Endothelial cell of umbilical vein (primary cell): ENCODE measurements at regions not wholly inside any gene's neighbourhood (a gene's known extent, or its start where the extent isn't known, plus 50 kb on each side); places are given as distances from the start of the nearest gene placed in this dataset.

ENCODE experiments used
- BruUV-seq: library from RNA; stranded (reverse); fragments of 400-500 nt; replicated peaks from 2 replicates; lab custom pipeline; 2021; lab: Mats Ljungman, UMichigan
- CTCF ChIA-PET: fragments of 300-600, 350-600 bp; sonication (Branson Sonifier 250); formaldehyde crosslinking; loops from one replicate; lab custom pipeline; 2021; ENCODE audit warnings: antibody characterized with exemption, inconsistent platforms; lab: Charles Lee
- POLR2A ChIA-PET: fragments of 300-600, 350-600 bp; sonication (Branson Sonifier 250); formaldehyde crosslinking; loops from one replicate; lab custom pipeline; 2021; ENCODE audit warnings: antibody characterized with exemption, inconsistent platforms; lab: Charles Lee
- DNase-seq: peaks from one replicate; pipeline ENCODE4 v3.0.0-alpha.2; 2011; ENCODE audit warnings: low read depth, low spot score
- FAIRE-seq: peaks from 2 replicates; lab custom pipeline; 2011; peaks lifted over from hg19 to GRCh38; lab: Jason Lieb, UNC
- H2AFZ ChIP-seq: 2 replicates; pipeline ENCODE4 v1.6.0; 2012; ENCODE audit warnings: low read depth, low read length, control low read depth, inconsistent platforms
- H3K27ac ChIP-seq: 2 replicates; pipeline ENCODE4 v1.5.1; 2011; ENCODE audit warnings: low read depth, mild to moderate bottlenecking, control low read depth, low read length, moderate library complexity; ENCODE audit not compliant: insufficient read depth
- H3K27me3 ChIP-seq, 2 experiments: 2 replicates each; pipeline versions ENCODE4 v1.6.0 to v1.6.1; 2011; ENCODE audit warnings: low read length in 2 of 2, mixed read lengths in 1 of 2; ENCODE audit not compliant: control insufficient read depth in 2 of 2, insufficient read depth in 2 of 2
- H3K36me3 ChIP-seq, 2 experiments: 2 replicates in 1 of 2; 3 replicates in 1 of 2; pipeline ENCODE4 v1.5.1; 2011; ENCODE audit warnings: low read length in 2 of 2, mild to moderate bottlenecking in 1 of 2, moderate library complexity in 1 of 2; ENCODE audit not compliant: control insufficient read depth in 2 of 2, insufficient read depth in 2 of 2; ENCODE audit errors: extremely low read depth in 1 of 2
- H3K4me1 ChIP-seq: 3 replicates; pipeline ENCODE4 v1.5.1; 2011; ENCODE audit warnings: mild to moderate bottlenecking, low read length; ENCODE audit not compliant: control insufficient read depth, insufficient read depth; ENCODE audit errors: extremely low read depth
- H3K4me2 ChIP-seq: 2 replicates; pipeline ENCODE4 v1.6.1; 2011; ENCODE audit warnings: low read length, control low read depth, mixed read lengths; ENCODE audit not compliant: insufficient read depth
- H3K4me3 ChIP-seq, 3 experiments: fragments of 200-600 bp in 1 of 3; sonication (generic), shearing (Covaris generic) in 1 of 3; replicated peaks in 1 of 3; 2 replicates each; pipeline ENCODE4 v1.5.1; 2011 to 2016; ENCODE audit warnings: control low read depth in 3 of 3, low read length in 3 of 3, mild to moderate bottlenecking in 2 of 3, inconsistent platforms in 1 of 3, low read depth in 1 of 3, moderate library complexity in 1 of 3; ENCODE audit not compliant: insufficient read depth in 1 of 3
- H3K79me2 ChIP-seq: 2 replicates; pipeline ENCODE4 v1.6.0; 2012; ENCODE audit warnings: low read length, inconsistent platforms; ENCODE audit not compliant: control insufficient read depth, insufficient read depth
- H3K9ac ChIP-seq: replicated peaks from 2 replicates; pipeline ENCODE3; 2011; ENCODE audit warnings: low read length, control low read depth; ENCODE audit not compliant: insufficient read depth; ENCODE audit errors: extremely low read depth
- H3K9me1 ChIP-seq: replicated peaks from 3 replicates; pipeline ENCODE4 v1.6.0; 2011; ENCODE audit warnings: mild to moderate bottlenecking, low read length; ENCODE audit not compliant: control insufficient read depth, insufficient read depth; ENCODE audit errors: extremely low read depth
- H3K9me3 ChIP-seq: replicated peaks from 2 replicates; pipeline ENCODE4 v1.5.1; 2012; ENCODE audit warnings: low read length, inconsistent platforms; ENCODE audit not compliant: control insufficient read depth, insufficient read depth
- H4K20me1 ChIP-seq: replicated peaks from 2 replicates; pipeline ENCODE3; 2011; ENCODE audit warnings: mild to moderate bottlenecking, low read length; ENCODE audit not compliant: control insufficient read depth, insufficient read depth; ENCODE audit errors: extremely low read depth
- CTCF ChIP-seq, 2 donors: IDR thresholded peaks; 1 replicate in 1 of 2; 2 replicates in 1 of 2; pipeline ENCODE4 v1.5.1; 2011; ENCODE audit warnings: low read length in 2 of 2, mild to moderate bottlenecking in 2 of 2, moderate library complexity in 2 of 2, control low read depth in 1 of 2, inconsistent platforms in 1 of 2, low read depth in 1 of 2; ENCODE audit not compliant: insufficient read depth in 1 of 2; ENCODE audit errors: extremely low read depth in 1 of 2
- EZH2 ChIP-seq: IDR thresholded peaks from 2 replicates; pipeline ENCODE4 v1.6.1; 2012; ENCODE audit warnings: borderline replicate concordance, low read depth, mild to moderate bottlenecking, moderate library complexity, low read length, inconsistent platforms; ENCODE audit not compliant: severe bottlenecking
- FOS ChIP-seq: IDR thresholded peaks from 2 replicates; pipeline ENCODE4 v1.6.1; 2011; ENCODE audit warnings: mild to moderate bottlenecking, low read length, moderate library complexity, borderline replicate concordance; ENCODE audit not compliant: insufficient read depth
- GATA2 ChIP-seq: IDR thresholded peaks from 2 replicates; pipeline ENCODE4 v1.7.0; 2011; ENCODE audit warnings: low read depth, mild to moderate bottlenecking, moderate library complexity, mixed read lengths, low read length; ENCODE audit not compliant: insufficient read length, insufficient read depth
- JUN ChIP-seq: IDR thresholded peaks from 2 replicates; pipeline ENCODE4 v1.6.1; 2011; ENCODE audit warnings: borderline replicate concordance, low read depth; ENCODE audit not compliant: insufficient read length, insufficient read depth
- MAX ChIP-seq: IDR thresholded peaks from 2 replicates; pipeline ENCODE4 v1.6.1; 2011; ENCODE audit not compliant: insufficient read depth, insufficient read length
- MYC ChIP-seq: IDR thresholded peaks from one replicate; pipeline ENCODE4 v1.6.1; 2011; ENCODE audit warnings: mild to moderate bottlenecking, low read depth, low read length
- POLR2A ChIP-seq: IDR thresholded peaks from 2 replicates; pipeline ENCODE4 v1.6.1; 2012; ENCODE audit warnings: low read depth, mild to moderate bottlenecking, control low read depth, low read length
- POLR2AphosphoS5 ChIP-seq: IDR thresholded peaks from 2 replicates; pipeline ENCODE4 v1.6.1; 2012; ENCODE audit warnings: low read depth, mild to moderate bottlenecking, control low read depth, low read length, moderate library complexity; ENCODE audit not compliant: insufficient read depth
- dilution Hi-C: fragments of 300-500 bp; cut with MboI; formaldehyde crosslinking; loops from one replicate; pipeline ENCODE4 v1.15.0; 2019; ENCODE audit warnings: low sequenced_read_pairs; ENCODE audit not compliant: extremely low pct_ligation_motif_present
- intact Hi-C: fragments of 100-400 bp; cut with micrococcal nuclease; formaldehyde crosslinking; loops from one replicate; pipeline ENCODE4 v1.10.0; 2022

GRCh38 chr10:132477398-132478340 is 59.9 kb upstream of the INPP5A start:
- H3K9ac ChIP-seq, result no peak overlapping the region
- no peaks in the 10 kb centered on the region for H3K36me3 ChIP-seq
- no peak for FAIRE-seq
- H3K9me3 ChIP-seq, result no peaks in the 10 kb centered on the region
- H3K79me2 ChIP-seq, result no peaks in the 10 kb centered on the region
- H3K4me3 ChIP-seq, result no peak overlapping the region
- no peaks in the 10 kb centered on the region for H3K4me1 ChIP-seq
- no TSS peak for BruUV-seq
- no peak for DNase-seq
- no peak overlapping the region for H3K4me2 ChIP-seq
- H3K27me3 ChIP-seq, result peaks cover 2 to 7% of the 10 kb centered on the region in 2 experiments
- TF ChIP-seq FOS, result no peak
- TF ChIP-seq EZH2, result no peak
- TF ChIP-seq POLR2AphosphoS5, result no peak
- TF ChIP-seq GATA2, result no peak
- no peak for TF ChIP-seq POLR2A
- TF ChIP-seq MAX, result no peak
- TF ChIP-seq CTCF (IDR thresholded peaks at IDR 0.05; ENCODE audit: extremely low read depth in 1 of 2, insufficient read depth in 1 of 2, low read depth in 1 of 2, low read length in 2 of 2), result no peak
- TF ChIP-seq JUN, result no peak
- no peak for TF ChIP-seq MYC
- CTCF ChIA-PET, result interaction anchor here (1.5 kb wide), 1 partner anchor 96 kb away, joined by 3 read pairs; no protein-coding TSS in a partner anchor
- dilution Hi-C loops, result no loop called here
- H2AFZ ChIP-seq, result no peak overlapping the region
- no peaks in the 10 kb centered on the region for H4K20me1 ChIP-seq
- H3K27ac ChIP-seq, result no peak overlapping the region
- H3K9me1 ChIP-seq, result no peaks in the 10 kb centered on the region
- POLR2A ChIA-PET, result no interaction called here
- intact Hi-C loops, result no loop called here
